Endothelial cell of umbilical vein (primary cell): ENCODE measurements at regions not wholly inside any gene's neighbourhood (a gene's known extent, or its start where the extent isn't known, plus 50 kb on each side); places are given as distances from the start of the nearest gene placed in this dataset.

Experiments used
- BruUV-seq: library from RNA; stranded (reverse); fragments of 400-500 nt; replicated peaks from 2 replicates; lab custom pipeline; 2021; lab: Mats Ljungman, UMichigan
- CTCF ChIA-PET: fragments of 300-600, 350-600 bp; sonication (Branson Sonifier 250); formaldehyde crosslinking; loops from one replicate; lab custom pipeline; 2021; ENCODE audit warnings: antibody characterized with exemption, inconsistent platforms; lab: Charles Lee
- POLR2A ChIA-PET: fragments of 300-600, 350-600 bp; sonication (Branson Sonifier 250); formaldehyde crosslinking; loops from one replicate; lab custom pipeline; 2021; ENCODE audit warnings: antibody characterized with exemption, inconsistent platforms; lab: Charles Lee
- DNase-seq: peaks from one replicate; pipeline ENCODE4 v3.0.0-alpha.2; 2011; ENCODE audit warnings: low read depth, low spot score
- FAIRE-seq: peaks from 2 replicates; lab custom pipeline; 2011; peaks lifted over from hg19 to GRCh38; lab: Jason Lieb, UNC
- H2AFZ ChIP-seq: 2 replicates; pipeline ENCODE4 v1.6.0; 2012; ENCODE audit warnings: low read depth, low read length, control low read depth, inconsistent platforms
- H3K27ac ChIP-seq: 2 replicates; pipeline ENCODE4 v1.5.1; 2011; ENCODE audit warnings: low read depth, mild to moderate bottlenecking, control low read depth, low read length, moderate library complexity; ENCODE audit not compliant: insufficient read depth
- H3K27me3 ChIP-seq, 2 experiments: 2 replicates each; pipeline versions ENCODE4 v1.6.0 to v1.6.1; 2011; ENCODE audit warnings: low read length in 2 of 2, mixed read lengths in 1 of 2; ENCODE audit not compliant: control insufficient read depth in 2 of 2, insufficient read depth in 2 of 2
- H3K36me3 ChIP-seq, 2 experiments: 2 replicates in 1 of 2; 3 replicates in 1 of 2; pipeline ENCODE4 v1.5.1; 2011; ENCODE audit warnings: low read length in 2 of 2, mild to moderate bottlenecking in 1 of 2, moderate library complexity in 1 of 2; ENCODE audit not compliant: control insufficient read depth in 2 of 2, insufficient read depth in 2 of 2; ENCODE audit errors: extremely low read depth in 1 of 2
- H3K4me1 ChIP-seq: 3 replicates; pipeline ENCODE4 v1.5.1; 2011; ENCODE audit warnings: mild to moderate bottlenecking, low read length; ENCODE audit not compliant: control insufficient read depth, insufficient read depth; ENCODE audit errors: extremely low read depth
- H3K4me2 ChIP-seq: 2 replicates; pipeline ENCODE4 v1.6.1; 2011; ENCODE audit warnings: low read length, control low read depth, mixed read lengths; ENCODE audit not compliant: insufficient read depth
- H3K4me3 ChIP-seq, 3 experiments: fragments of 200-600 bp in 1 of 3; sonication (generic), shearing (Covaris generic) in 1 of 3; replicated peaks in 1 of 3; 2 replicates each; pipeline ENCODE4 v1.5.1; 2011 to 2016; ENCODE audit warnings: control low read depth in 3 of 3, low read length in 3 of 3, mild to moderate bottlenecking in 2 of 3, inconsistent platforms in 1 of 3, low read depth in 1 of 3, moderate library complexity in 1 of 3; ENCODE audit not compliant: insufficient read depth in 1 of 3
- H3K79me2 ChIP-seq: 2 replicates; pipeline ENCODE4 v1.6.0; 2012; ENCODE audit warnings: low read length, inconsistent platforms; ENCODE audit not compliant: control insufficient read depth, insufficient read depth
- H3K9ac ChIP-seq: replicated peaks from 2 replicates; pipeline ENCODE3; 2011; ENCODE audit warnings: low read length, control low read depth; ENCODE audit not compliant: insufficient read depth; ENCODE audit errors: extremely low read depth
- H3K9me1 ChIP-seq: replicated peaks from 3 replicates; pipeline ENCODE4 v1.6.0; 2011; ENCODE audit warnings: mild to moderate bottlenecking, low read length; ENCODE audit not compliant: control insufficient read depth, insufficient read depth; ENCODE audit errors: extremely low read depth
- H3K9me3 ChIP-seq: replicated peaks from 2 replicates; pipeline ENCODE4 v1.5.1; 2012; ENCODE audit warnings: low read length, inconsistent platforms; ENCODE audit not compliant: control insufficient read depth, insufficient read depth
- H4K20me1 ChIP-seq: replicated peaks from 2 replicates; pipeline ENCODE3; 2011; ENCODE audit warnings: mild to moderate bottlenecking, low read length; ENCODE audit not compliant: control insufficient read depth, insufficient read depth; ENCODE audit errors: extremely low read depth
- CTCF ChIP-seq, 2 donors: IDR thresholded peaks; 1 replicate in 1 of 2; 2 replicates in 1 of 2; pipeline ENCODE4 v1.5.1; 2011; ENCODE audit warnings: low read length in 2 of 2, mild to moderate bottlenecking in 2 of 2, moderate library complexity in 2 of 2, control low read depth in 1 of 2, inconsistent platforms in 1 of 2, low read depth in 1 of 2; ENCODE audit not compliant: insufficient read depth in 1 of 2; ENCODE audit errors: extremely low read depth in 1 of 2
- EZH2 ChIP-seq: IDR thresholded peaks from 2 replicates; pipeline ENCODE4 v1.6.1; 2012; ENCODE audit warnings: borderline replicate concordance, low read depth, mild to moderate bottlenecking, moderate library complexity, low read length, inconsistent platforms; ENCODE audit not compliant: severe bottlenecking
- FOS ChIP-seq: IDR thresholded peaks from 2 replicates; pipeline ENCODE4 v1.6.1; 2011; ENCODE audit warnings: mild to moderate bottlenecking, low read length, moderate library complexity, borderline replicate concordance; ENCODE audit not compliant: insufficient read depth
- GATA2 ChIP-seq: IDR thresholded peaks from 2 replicates; pipeline ENCODE4 v1.7.0; 2011; ENCODE audit warnings: low read depth, mild to moderate bottlenecking, moderate library complexity, mixed read lengths, low read length; ENCODE audit not compliant: insufficient read length, insufficient read depth
- JUN ChIP-seq: IDR thresholded peaks from 2 replicates; pipeline ENCODE4 v1.6.1; 2011; ENCODE audit warnings: borderline replicate concordance, low read depth; ENCODE audit not compliant: insufficient read length, insufficient read depth
- MAX ChIP-seq: IDR thresholded peaks from 2 replicates; pipeline ENCODE4 v1.6.1; 2011; ENCODE audit not compliant: insufficient read depth, insufficient read length
- MYC ChIP-seq: IDR thresholded peaks from one replicate; pipeline ENCODE4 v1.6.1; 2011; ENCODE audit warnings: mild to moderate bottlenecking, low read depth, low read length
- POLR2A ChIP-seq: IDR thresholded peaks from 2 replicates; pipeline ENCODE4 v1.6.1; 2012; ENCODE audit warnings: low read depth, mild to moderate bottlenecking, control low read depth, low read length
- POLR2AphosphoS5 ChIP-seq: IDR thresholded peaks from 2 replicates; pipeline ENCODE4 v1.6.1; 2012; ENCODE audit warnings: low read depth, mild to moderate bottlenecking, control low read depth, low read length, moderate library complexity; ENCODE audit not compliant: insufficient read depth
- dilution Hi-C: fragments of 300-500 bp; cut with MboI; formaldehyde crosslinking; loops from one replicate; pipeline ENCODE4 v1.15.0; 2019; ENCODE audit warnings: low sequenced_read_pairs; ENCODE audit not compliant: extremely low pct_ligation_motif_present
- intact Hi-C: fragments of 100-400 bp; cut with micrococcal nuclease; formaldehyde crosslinking; loops from one replicate; pipeline ENCODE4 v1.10.0; 2022

- no peak overlapping the region for H3K9ac ChIP-seq
- H4K20me1 ChIP-seq = no peaks in the 10 kb centered on the region
- no peaks in the 10 kb centered on the region for H3K4me1 ChIP-seq
- H3K4me3 ChIP-seq = no peak overlapping the region
- H3K27me3 ChIP-seq = no peaks in the 10 kb centered on the region
- no peaks in the 10 kb centered on the region for H3K36me3 ChIP-seq
- ChIA-PET POLR2A (no interaction called here), CTCF (no interaction called here)
- intact Hi-C loops = no loop called here
- FAIRE-seq (no peak), DNase-seq (no peak)
- TF ChIP-seq POLR2A = no peak
- TF ChIP-seq JUN = no peak
- no peak for TF ChIP-seq FOS
- TF ChIP-seq POLR2AphosphoS5 = no peak
- no peak for TF ChIP-seq GATA2
- no peak for TF ChIP-seq MAX
- no peak for TF ChIP-seq MYC
- TF ChIP-seq EZH2 = no peak
- TF ChIP-seq CTCF (IDR thresholded peaks at IDR 0.05; ENCODE audit: extremely low read depth in 1 of 2, insufficient read depth in 1 of 2, low read depth in 1 of 2, low read length in 2 of 2) = no peak
- H3K9me1 ChIP-seq = no peaks in the 10 kb centered on the region
- no peaks in the 10 kb centered on the region for H3K79me2 ChIP-seq
- H3K9me3 ChIP-seq = no peaks in the 10 kb centered on the region
- dilution Hi-C loops = no loop called here
- H3K27ac ChIP-seq = no peak overlapping the region
- H2AFZ ChIP-seq = no peak overlapping the region
- no TSS peak for BruUV-seq
- H3K4me2 ChIP-seq = no peak overlapping the region
Measured at GRCh38 chr11:87753143-87753542, 422.1 kb downstream of the RAB38 start.
